Stimulated activated CD8-positive, alpha-beta memory T cell treated with anti-CD3 and anti-CD28 coated beads, Interleukin-2, amount 100 ng/mL, for 48 hours (primary cell): ENCODE measurements at regions not wholly inside any gene's neighbourhood (a gene's known extent, or its start where the extent isn't known, plus 50 kb on each side); places are given as distances from the start of the nearest gene placed in this dataset.

Experiments
- DNase-seq, 2 donors: peaks; one replicate each; pipeline ENCODE4 v3.0.0-alpha.2; 2020; ENCODE audit warnings: low read depth in 2 of 2

DNA sequence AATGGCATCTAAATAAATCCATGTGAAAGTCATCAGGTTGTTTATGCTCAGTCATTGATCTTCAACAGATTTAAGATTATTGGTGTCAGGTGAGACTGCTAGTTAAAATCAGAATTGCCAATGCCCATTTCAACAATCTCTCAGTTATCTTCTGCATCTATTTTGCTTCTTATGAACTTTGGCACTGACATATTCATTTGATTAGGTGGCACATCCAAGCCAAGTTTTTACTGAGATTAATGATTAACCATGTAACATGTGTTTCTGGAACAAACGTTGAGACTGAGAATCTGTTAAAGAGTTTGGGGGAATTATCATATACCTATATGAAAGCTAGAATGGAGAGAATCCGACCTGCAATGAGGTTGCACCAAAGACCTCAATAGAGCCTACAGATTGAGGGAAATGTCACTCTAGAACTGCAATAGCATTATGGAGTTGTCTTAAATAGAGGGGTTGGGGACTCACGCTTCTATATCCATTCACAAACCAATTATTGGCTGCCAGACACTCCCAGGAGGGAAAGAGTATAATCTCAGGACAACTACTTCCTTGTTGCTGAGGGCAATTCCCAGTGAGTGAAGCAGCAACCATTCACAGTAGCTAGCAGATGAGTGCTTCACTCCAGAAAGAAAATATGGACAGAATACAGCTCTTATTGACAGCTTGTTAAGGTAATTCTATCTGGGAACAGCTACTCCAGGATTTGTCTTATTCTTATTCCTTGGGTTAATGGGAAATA lies 891.3 kb downstream of the SQOR start:
- no peak for DNase-seq

DNA sequence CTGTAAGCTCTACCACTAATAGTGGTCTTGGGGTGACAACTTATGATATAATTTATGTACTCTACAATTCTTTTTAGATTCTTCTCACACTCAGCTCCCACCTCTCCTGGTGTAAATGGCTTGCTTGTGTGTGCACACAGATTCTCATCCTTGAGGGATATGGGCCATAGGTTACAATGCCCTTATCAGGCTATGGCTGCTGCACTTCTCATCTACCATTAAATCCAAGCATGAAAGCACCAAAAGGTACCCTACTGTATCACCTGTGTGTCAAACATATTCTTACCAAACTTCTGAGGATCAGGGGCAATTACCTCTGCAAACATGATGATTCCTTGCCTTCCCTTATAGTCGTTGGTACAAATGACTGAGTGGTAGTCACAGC lies 891.9 kb downstream of the SQOR start:
- no peak for DNase-seq

DNA sequence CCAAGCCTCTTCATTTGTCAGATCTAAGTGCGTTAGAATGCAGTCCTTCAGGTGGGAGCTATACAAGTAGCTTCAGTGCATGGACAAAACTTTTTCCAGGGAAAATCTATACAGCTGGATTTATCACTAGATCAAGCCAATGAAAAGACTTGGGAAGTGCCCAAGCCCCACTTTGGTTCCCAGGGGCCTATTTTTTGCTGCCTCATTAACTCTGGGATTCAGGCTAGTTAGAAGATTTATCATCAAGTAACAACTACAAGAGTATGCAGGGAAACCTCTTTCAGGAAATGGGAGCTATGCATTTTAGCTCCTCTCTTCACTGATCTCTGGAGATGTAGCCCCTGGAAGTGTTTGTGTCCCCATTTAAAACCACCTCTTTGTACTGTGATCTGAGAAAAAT lies 908.8 kb downstream of the SQOR start:
- no peak for DNase-seq

DNA sequence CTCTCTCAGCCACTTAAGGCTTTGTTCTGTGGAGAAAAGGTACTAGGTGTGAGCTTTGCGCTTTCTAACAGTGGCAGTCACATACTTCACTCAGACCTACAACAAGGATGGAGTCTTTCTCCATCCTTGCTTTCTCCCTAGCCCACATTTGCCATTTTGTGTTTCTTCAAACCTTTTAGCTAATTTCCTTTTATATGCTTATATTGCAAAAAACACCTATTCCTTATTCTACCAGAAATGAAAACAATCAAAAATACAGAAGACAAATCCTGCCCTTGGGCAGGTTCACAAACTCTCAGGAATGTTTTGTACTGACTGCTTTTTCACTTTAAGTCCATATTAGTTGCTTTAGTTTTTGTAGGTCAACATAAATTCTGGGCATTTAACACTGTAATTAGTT lies 914.2 kb downstream of the SQOR start:
- no peak for DNase-seq

DNA sequence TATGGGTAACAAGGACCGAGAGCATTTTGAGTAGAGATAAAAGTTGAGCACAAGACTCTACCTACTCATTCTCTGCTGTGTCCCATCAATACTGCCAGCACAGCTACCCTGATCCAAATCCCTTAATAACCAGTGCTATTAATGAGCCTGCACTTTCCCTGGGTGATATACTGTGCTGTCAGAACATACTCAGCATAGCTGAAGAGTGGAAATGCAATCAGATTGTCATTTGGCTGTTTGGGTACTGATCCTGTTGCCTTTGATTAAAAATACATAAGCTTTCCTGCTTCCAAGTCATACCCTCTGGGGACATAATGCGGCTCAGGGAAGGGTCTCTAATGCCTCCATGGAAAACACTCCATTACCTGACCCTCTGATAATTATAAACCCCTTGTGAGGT lies 917.5 kb downstream of the SQOR start:
- DNase-seq = no peak

DNA sequence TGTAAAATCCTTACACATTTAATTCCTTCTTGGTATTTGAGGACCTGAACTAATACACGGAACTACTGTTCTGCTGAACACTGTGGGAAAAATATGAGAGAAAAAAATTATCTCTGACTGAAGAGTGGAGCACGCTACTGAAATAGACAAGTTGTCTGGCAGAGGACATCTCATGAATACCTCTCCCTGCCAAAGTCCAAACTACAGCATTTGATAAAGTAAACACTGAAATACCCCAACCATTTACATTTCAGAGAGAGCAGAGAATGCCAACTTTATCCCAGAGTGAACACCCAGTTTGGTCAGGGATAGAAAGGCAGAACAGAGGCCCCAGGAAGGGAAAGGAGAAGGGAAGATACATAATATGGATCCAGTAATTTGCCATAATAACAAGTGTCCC lies 920.7 kb downstream of the SQOR start:
- no peak for DNase-seq

DNA sequence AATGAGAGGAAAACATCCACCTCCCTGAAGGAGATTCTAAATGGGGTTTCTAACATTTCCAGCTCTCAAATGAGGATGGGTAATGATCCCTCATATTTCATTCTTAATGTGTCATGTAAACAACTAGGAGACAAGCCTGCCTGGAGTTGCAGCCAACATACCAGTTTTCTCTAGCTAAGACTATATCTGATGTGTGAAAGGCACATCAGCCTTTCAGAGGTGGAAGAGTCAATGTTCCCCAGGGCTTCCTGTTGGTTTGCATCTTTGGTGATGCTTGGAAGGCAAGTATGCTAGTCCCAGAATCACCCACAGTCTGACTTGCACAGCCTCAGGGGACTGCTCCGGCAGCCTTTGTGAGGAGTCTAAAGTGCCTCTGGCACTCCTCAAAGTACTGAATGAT lies 921.2 kb downstream of the SQOR start:
- no peak for DNase-seq

DNA sequence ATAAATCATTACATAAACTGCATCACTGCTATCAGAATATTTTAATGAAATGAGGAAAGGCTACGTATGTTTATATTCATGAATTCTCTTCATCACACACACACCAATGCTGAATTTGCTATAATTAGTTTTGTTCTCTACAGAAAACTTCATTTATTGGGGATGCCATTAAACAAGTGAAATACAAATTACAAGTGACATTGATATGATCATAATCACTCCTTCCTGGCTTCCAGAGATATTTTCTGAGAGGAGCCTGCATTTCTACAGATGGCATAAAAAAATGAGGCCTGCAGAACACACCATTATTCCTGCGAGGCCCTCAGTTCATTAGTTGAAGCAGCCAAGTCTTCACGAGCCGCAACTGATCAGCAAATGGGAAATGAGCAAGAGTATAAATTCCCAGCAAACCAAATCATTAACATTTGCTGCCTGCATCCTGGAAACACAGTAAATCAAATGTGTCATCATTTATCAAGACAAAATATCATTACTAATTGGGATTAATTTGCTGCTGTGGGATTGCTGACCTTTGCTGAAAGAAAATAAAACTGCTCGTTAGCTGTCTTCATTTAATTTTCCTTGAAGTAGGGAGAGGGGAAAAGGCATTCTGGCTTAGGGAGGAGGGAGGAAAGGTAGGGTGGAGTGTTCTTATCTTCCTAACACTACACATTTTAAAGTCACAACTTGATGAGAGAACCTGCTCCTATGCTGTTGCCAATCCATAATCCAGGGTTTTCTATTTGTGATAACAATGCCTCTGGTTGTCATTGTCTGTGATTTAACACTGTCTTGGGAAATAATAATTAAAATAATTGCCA lies 921.9 kb downstream of the SQOR start:
- no peak for DNase-seq

DNA sequence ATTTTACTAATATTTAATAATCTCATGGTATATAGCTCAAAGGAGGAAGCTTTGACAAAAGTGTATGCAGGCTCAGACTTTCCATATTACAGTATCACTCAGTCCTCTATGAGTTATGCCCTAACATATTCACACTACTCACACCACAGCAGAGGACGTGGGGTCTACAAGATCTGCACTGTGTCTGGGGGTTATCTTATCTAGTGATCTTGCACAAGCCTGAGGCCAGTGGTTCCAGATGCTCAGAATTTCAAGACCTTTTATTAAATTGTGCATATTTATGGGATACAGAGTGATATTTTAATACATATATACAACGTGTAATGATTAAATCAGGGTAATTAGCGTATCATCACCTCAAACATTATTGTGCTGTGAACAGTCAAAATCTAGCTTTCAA lies 933.1 kb downstream of the SQOR start:
- no peak for DNase-seq

DNA sequence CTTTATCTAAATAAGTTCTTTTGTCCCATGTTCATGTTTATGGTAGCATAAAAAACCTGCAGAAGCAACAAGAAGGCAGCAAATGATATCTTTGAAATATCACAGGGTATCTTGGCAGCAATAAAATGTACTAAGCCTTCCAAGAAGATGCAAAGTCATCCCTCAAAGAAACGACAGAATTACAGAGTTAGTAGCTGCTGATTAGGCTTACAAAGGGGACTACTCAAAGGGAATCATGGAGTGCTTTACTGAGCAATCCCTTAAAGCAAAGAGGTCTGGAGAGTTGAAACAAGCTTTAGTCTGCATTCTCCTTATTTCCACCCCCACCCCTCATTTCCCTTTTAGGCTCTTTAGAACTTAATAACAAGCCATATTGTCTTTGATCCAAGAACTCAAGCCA lies 935.0 kb downstream of the SQOR start:
- DNase-seq = no peak

DNA sequence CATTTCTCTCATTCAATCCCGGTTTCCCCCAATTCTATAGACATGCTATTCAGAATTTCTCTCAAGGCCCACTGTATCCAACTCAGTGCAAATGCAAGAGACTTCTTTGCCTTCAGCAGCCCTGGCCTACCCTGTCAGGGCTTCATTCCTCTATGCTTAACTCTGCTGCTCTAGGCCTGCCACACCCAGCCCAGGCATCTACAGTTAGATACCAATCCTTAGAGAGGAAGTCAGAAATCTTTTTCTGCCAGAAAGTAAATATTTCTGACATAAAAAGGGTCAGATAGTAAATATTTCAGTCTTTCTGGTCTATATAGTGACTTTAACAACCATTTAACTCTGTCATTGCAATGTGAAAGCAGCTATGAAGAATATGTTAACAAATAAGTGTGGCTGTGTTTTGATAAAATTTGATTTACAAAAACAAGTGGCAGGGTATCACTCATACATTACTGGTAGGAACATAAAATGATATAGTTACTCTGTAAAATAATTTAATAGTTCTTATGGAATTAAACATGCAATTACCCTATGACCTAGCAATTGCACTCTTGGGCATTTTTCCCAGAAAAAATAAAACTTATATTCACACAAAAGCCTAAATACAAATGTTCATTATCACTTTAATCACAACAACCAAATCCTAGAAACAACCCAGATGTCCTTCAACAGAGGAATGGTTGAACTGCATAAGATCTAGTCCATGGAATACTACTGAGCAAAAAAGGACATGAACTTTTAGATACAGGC lies 942.0 kb downstream of the SQOR start:
- no peak for DNase-seq

DNA sequence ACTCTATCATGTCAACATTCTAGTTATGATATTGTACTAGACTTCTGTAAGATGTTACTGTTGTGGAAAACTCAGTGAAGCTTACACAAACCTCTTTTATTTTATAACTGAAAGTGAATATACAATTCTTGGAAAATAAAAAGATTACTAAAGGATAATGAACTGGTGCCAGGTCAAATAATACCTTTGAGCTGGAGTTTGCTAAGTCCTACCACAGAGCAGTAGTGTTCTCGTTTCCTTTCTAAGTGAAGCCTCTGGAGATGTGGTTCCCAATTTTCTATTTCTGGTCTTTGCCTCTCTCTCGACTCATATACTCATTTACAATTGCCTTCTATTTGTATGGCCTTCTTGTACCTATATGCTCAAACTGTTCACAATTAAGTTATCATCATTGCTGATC lies 942.9 kb downstream of the SQOR start:
- DNase-seq = no peak

DNA sequence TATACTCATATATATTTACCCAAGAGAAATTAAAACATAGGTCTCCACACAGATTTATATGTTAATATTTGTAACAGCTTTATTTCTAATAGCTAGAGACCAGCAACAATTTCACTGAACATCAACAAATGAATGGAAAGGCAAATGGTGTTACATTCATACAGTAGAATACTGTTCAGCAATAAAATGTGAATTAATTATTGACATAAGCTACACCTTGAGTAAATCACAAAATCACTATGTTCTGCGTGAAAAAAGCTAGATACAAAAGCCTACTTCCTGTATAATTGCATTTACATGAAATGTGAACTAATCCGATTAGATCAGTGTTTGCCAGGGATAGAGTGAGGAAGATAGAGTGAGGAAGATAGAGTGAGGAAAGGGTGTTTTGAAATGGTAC lies 945.7 kb downstream of the SQOR start:
- no peak for DNase-seq

DNA sequence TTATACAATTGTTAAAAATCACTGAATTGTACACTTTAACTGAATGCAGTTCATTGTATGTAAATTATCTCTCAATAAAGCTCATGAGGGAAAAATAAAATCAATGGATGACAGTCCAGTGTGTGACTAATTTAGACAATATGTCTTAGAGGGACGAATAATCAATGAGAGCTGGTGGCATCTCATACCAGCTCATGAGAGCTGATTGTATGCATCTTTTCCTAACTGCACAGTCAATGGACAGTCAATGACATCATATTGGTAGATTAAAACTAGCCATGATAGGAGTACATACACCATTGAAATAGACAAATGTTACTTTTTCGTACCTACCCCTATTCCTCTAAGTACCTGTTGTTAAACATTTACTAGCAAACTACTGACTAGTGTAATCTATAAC lies 946.1 kb downstream of the SQOR start:
- DNase-seq = no peak

DNA sequence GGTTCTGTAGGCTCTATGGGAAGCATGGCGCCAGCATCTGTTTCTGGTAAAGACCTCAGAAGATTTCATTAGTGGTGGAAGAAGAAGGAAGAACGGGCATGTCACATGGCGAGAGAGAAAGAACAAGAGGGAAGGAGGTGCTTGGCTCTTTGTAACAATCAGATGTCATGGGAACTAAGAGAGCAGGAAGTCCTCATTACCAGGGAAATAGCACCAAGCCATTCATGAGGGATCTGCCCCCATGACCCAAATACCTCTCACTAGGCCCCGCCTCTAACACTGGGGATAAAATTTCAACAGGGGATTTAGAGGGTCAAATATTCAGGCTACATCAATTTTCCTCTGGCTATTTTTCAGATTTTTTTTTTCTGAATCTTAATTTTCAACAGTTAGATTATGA lies 954.3 kb downstream of the SQOR start:
- DNase-seq = no peak

DNA sequence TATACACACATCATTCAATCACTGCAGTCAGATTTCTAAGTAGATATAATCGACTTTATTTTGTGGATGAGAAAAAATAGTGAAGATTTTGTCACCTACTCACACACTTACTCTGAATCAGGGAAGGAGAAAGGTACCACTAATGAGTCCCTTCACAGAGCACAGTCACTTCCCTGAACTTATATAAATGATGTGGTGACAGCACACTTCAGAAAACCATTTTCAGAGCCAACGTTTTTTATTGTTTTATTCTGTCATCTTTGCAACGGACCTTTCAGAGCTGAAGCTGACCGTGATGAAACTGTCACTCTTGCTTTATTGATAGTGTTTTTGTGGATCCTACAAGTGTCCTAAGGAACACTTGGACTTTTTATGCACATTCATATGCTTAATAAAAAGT lies 956.6 kb downstream of the SQOR start:
- no peak for DNase-seq

DNA sequence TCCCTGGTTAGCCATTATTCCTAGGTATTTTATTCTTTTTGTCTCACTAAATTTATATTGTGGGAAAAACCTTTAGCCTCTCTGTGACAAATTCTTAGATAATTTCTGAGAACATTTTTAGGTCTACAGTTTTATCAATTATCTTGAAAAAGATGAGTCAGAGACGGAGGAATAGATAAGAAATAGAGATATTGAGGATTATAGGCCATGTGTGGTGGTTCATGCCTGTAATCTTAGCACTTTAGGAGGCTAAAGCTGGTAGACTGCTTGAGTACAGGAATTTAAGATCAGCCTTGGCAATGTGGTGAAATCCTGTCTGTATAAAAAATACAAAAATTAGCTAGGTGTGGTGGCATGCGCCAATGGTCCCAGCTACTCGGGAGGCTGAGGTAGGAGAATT lies 960.2 kb downstream of the SQOR start:
- DNase-seq = no peak

DNA sequence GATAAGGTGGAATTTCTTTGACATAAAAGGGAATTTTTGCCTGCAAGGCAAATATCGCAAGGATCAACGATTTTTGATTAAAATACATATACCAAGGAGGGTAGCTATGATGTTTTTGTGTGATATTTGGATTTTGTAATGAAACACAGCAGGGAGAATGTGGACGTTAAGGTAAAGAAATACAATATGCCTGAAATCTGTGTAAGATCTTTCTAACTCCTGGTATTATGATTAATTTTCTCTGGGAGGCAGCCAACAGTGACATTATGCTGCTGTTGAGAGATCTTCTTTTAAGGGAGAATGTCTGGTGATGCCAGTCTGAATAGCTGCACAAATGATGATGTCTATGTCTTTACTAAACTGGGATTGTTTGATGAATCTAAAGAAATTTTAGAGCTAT lies 972.2 kb downstream of the SQOR start:
- no peak for DNase-seq

DNA sequence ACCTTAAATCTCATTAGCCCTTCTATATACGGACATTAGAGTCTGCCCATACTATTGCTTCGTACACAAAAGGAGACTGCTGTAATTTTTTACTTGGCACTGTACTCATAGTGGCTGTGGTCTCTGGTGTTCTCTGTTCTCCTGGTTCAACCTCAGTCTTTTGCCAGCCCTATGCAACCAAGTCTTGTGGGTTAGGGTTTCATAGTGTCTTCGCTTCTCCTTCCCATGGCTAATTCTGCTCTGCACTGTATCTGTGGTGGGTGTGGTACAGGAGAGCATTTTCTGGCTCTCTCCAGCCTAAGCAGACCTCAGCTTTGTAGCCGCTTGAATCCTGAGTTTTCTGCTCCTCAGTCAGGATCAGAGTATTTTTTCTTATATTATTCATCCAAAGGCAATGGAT lies 981.2 kb downstream of the SQOR start:
- DNase-seq = no peak

DNA sequence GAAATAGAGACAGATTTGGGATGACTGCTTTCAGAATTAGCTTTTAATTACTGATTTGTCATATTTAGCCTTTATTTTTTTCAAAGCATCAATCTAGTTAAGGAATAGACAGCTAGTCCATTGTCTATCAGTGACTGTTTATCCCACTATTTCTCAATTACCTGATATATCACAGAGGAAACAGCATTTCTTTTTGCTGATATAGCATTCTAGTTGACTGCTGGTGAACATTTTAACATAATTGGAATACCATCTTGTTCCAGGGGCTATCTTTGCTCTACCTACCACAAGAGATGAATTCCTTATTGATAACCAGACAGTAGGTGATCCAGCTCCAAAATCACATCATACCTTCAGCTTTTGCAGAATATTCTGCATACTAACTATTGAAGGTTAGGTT lies 982.7 kb downstream of the SQOR start:
- DNase-seq = no peak

DNA sequence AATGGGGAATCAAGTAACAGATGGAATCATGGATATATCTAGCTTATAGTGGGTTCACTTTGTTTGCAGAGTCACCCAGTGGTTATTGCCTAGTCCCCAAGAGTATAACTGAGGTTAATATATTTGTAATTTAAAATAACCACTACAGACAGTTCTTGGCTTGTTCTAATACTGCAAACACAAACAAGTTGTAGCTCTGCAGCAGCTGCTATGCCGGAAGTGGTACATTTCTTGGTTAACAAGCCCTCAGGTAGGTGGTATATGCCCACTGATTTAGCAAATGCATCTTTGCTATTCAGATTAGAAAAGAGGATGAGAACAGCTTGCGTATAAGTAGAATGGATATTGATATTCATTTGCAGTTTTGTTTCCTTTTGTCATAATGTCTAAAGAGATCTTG lies 984.2 kb downstream of the SQOR start:
- no peak for DNase-seq

DNA sequence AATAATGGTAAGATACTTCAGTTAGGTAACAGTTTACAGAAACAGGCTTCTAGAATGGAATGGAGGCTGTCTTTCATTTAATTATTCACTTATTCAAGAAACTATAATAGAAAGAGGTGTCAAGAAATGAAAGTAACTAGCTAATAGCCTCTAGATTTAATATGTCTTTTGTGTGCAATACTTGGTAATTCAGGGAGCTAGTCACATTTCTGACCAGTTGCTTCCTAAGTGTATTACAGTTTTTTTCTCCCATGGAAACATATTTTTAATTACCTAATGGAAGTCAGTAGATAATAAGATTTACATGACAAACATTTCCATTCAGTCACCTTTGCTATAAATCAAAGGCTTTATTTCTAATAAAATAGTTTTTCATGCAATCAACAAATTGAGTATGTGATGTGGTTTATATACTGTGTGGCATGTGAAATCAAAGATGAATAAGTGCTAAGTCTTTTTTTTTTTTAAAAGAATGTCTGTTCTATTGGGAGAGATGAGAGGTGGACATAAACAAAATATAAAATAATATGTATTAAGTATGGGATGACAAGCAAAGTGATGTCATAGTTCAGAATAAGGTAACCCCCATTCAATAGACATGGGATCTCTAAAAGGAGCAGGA lies 985.7 kb downstream of the SQOR start:
- DNase-seq = no peak
